GM18861 (cell line): ENCODE measurements at regions not wholly inside any gene's neighbourhood (a gene's known extent, or its start where the extent isn't known, plus 50 kb on each side); places are given as distances from the start of the nearest gene placed in this dataset.

Experiments used
- ATAC-seq: cut with Tn5 transposase; IDR thresholded peaks from one replicate; pipeline ENCODE4 v1.9.1; 2021; ENCODE audit not compliant: unreplicated experiment

GRCh38 chr11:26278354-26278753, 53.6 kb upstream of the ANO3 start:
- ATAC-seq, result no peak
